Stimulated activated CD8-positive, alpha-beta memory T cell treated with anti-CD3 and anti-CD28 coated beads, Interleukin-15, amount 100 ng/mL, for 4 hours (primary cell): ENCODE measurements at regions not wholly inside any gene's neighbourhood (a gene's known extent, or its start where the extent isn't known, plus 50 kb on each side); places are given as distances from the start of the nearest gene placed in this dataset.

Source experiments
- DNase-seq, 2 donors: peaks; one replicate each; pipeline ENCODE4 v3.0.0-alpha.2; 2020; ENCODE audit warnings: low read depth in 2 of 2

DNA sequence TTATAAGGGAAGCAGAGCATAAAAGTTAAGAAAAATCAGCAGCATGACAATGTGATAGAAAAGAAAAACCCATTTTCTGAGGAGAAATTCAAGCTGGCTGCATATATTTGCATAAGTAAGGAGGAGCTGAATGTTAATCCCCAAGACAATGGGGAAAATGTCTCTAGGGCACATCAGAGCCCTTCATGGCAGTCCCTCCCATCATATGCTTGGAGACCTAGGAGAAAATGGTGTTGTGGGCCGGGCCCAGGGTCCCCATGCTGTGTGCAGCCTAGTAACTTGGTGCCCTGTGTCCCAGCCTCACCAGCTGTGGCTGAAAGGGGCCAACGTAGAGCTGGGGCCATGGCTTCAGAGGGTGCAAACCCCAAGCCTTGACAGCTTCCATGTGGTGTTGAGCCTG lies 100.6 kb upstream of the PLPPR4 start:
- DNase-seq, result no peak

DNA sequence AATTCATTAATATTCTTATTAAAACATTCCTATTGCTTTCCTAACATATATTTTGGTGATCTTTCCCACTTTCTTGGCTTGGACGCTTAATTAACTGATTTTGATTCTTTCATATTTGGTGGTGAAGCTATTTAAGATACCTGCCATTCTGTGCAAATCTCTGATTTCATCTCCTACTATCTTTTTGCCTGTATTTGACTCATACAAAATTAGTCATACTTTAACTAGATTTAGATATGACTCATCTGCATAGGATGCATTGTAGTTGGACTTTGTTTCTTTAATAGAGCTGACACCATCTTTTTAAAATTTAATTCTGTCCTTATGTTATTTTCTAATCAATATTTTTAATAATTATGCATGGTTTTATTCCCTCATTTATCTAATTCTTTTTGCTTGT lies 93.8 kb upstream of the PLPPR4 start:
- DNase-seq, result no peak

DNA sequence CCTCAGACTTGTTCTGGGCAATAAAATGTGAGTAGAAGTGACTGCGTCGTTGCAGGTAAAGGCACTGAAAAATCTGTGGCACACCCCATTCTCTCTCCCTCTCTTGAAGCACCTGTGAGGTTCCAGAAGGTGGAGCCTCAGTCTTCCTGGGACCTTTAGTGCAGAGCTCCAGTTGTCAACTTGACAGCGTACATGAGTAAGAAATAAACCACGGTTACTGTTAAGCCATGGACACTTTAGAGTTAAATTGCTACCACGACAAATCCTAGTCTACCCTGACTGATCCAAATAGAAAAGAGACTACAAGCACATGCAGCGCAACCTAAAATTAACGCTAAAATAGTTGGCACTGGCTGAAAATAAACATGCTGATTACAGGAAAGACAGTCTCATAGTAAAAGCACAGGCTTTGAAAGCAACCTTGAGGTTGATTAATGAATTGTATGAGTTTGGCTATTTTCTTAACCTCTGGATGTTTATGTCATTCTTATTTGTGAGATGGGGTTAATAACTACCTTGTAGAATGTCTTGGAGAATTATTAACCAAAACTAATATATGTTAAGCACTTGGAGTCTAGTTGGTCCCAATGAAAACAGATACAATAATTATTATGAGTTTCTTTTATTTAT lies 93.0 kb upstream of the PLPPR4 start:
- no peak for DNase-seq

DNA sequence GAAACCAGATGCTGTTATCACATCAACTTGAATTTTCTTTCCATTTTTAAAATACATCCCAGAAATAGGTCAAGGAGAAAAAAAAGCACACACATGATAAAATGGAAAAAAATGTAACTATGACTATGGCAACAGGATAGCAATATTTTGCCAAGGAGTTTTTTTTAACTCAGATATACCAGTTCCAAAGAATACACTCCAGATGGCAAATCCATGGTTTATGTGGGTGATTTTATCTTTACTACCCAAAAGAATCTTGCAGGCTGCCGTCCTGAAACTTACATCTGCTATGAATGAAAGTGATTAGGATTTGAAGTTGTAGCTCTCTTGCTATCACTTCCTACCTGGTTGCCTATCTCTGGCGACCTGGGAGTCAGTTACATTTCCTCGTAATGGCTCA lies 91.0 kb upstream of the PLPPR4 start:
- DNase-seq, result no peak

DNA sequence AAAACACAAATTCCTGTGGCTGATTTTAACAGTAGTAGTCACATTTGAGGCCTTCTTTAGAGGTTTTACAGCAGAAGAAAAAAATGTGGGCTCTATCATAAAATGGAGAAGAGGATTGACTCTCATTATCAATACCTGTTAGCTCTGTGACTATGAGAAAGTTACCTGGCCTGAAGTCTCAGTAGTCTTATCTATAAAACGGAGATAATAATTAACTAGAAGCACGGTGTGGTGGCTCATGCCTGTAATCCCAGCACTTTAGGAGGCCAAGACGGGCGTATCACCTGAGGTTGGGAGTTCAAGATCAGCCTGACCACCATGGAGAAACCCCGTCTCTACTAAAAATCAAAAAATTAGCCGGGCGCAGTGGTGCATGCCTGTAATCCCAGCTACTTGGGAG lies 90.4 kb upstream of the PLPPR4 start:
- no peak for DNase-seq

DNA sequence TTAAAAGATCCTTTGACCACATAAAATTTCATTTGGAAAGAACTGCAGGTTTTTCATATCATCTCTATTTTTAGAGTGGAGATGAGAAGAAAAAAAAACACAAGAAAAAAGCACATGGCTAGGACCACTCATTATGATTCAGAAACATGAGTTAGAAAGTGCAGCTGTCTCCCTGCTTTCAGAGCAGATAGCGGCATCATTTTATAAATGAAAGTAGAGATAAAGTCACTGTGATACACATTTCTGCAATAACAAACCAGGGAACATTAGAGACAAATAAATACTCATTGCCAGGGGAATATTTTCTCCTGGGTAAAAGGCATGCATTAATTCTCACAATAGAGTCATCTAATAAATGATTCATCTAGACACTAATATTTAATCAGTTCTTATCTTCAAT lies 87.5 kb upstream of the PLPPR4 start:
- DNase-seq, result no peak

DNA sequence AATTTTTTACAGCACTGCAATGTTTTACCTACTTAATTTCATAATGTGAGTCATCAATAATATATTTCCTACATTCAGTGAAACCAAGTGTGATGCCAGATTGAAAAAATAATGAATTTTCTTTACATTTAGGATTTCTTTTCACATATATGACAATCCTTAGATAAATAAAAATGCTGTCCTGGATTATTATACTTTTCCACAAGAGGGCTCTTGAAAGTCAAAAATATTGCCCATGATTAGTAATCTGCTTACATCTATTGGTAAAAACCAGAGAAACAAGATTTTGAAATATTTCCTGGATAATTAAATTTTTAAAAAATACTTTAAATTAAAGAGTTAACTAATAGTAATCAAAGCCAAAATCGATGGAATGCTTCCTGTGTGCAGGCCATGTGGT lies 86.8 kb upstream of the PLPPR4 start:
- DNase-seq, result no peak

DNA sequence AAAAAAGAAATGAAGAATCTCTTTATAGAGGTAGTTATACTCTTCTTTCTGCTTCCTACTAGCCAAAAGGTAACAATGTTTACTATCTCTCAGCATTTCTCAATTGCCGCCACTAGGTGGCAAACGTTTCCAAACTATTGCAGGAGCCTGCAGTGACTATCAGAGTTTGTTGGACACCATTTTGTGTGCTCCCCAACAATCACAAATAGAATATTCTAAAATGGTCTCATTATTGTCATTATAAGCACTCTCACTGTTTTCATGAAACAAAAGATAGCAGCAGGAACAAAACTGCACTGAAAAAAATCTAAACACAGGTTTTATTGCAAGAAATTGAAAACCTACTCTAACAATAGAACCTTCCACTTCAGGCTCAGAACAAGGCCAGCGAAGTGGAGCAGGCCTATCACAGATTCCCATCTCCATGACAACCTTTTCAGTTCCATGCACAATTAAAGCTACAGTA lies 83.9 kb upstream of the PLPPR4 start:
- peak in 1 of 2 donors; percentile 32 for DNase-seq

DNA sequence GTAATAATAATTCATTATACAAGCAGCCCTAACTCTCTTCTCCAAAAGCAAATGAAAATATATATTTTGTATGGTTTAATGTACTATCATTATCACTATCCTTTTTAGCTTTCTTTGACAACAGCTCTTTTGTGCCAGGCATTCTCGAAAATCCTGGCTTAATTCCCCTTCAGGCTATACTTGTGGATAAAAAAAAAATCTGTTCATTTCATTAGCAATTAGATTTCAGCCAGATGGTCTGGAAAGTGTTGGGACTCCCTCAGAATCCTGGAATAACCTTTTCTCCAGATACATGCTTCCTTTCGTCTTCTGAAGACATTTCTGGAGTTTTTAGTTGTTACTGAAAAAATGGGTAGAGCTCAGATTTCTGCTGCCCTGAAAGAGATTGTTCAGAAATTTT lies 83.4 kb upstream of the PLPPR4 start:
- no peak for DNase-seq

DNA sequence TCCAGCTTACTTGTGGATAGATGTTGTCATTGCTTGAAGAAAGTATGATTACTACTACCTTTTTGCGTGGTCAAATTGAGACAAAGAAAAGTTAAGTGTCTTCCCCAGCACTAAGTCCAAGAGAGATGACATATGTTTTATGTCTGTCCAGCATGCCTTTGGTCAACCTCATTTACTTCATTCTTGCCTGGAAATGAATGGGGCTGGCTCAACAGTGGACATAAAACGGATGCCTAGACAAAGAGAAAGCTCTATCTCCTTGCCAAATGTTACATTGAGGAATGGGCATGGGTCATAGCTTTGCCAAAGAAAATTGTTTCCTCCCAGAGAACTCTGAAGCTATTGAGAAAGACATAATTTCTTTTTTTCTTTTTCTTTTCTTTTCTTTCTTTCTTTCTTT lies 82.4 kb upstream of the PLPPR4 start:
- no peak for DNase-seq

DNA sequence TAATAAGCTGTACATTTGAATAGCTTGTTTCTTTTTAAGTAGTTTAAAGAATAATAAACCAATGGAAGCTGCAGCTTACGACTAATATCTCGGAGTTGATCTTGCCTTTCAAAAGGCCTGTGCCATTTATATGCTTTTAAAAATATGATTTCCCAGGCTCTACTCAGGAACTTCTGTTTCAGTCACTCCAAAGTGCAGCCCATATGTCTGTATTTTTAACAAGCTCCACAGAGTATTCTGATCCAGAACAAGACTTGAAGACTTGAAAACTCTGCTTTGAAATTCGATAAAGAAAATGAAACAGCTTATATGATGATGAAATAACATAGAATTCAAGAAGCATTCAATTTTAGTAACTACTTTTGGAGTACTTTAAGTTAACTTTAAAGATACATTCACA lies 79.1 kb upstream of the PLPPR4 start:
- no peak for DNase-seq

DNA sequence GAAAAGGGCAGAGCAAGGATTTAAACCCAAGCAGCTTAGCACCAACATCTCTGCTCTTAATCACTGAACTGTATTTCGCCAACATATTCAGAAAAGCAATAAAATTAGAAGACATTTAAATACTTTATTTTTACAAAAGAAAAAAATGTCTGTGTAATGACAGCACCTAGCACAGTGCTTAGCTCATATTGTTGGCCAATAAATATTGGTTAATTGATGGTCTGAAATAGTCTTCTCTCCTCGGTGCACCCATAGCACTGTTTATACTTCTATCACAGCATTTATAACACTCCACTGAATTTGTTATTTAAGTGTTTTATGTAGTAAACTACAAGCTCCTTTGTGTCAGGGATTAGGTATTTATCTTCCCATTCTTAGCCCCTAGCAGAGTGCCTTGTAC lies 70.9 kb upstream of the PLPPR4 start:
- DNase-seq, result no peak

DNA sequence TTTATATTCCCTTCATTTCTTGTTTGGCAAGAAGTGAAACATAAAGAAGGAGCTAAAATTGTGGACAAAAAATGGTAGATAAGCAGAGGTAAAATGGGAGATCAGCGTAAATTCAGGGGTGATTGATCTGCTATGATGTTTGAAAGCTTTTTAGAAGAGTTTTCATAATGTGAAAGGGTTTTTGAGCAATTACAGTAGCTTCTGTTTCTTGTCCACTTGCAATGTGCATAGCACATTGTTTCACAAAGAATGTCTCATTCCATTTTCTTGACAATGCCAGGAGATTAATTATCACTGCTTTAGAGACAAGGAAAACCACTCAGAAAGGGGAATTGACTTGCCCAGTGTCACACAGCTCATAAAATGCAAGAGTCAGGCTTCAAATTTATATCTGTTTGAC lies 65.9 kb upstream of the PLPPR4 start:
- DNase-seq, result no peak

DNA sequence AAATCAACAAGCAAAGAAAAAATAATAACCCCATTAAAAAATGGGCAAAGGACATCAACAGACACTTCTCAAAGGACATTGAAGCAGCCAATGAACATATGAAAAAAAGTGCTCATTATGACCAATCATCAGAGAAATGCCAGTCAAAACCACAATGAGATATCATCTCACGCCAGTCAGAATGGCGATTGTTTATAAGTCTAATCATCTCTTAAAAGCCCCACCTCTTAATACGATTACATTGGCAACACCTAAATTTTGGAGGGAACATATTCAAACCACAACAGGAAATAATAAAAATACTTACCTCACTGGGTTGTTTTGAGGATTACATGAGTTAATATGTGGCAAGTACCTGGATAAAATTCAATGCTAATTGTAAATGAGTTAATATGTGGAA lies 57.1 kb upstream of the PLPPR4 start:
- DNase-seq, result no peak
